ENCODE measurements at regions not wholly inside any gene's neighbourhood (a gene's known extent, or its start where the extent isn't known, plus 50 kb on each side); places are given as distances from the start of the nearest gene placed in this dataset.
"Not testable (repeated sequence)": the region's sequence is repeated elsewhere in the genome, so short reads cannot be mapped to it uniquely, and the experiment has no call there.

- not testable (repeated sequence) for TF ChIP-seq POLR2A, CTCF (IDR thresholded peaks at IDR 0.05)
Measured at GRCh38 chr21:9737871-9738515, 783.4 kb upstream of the TPTE start.

Data from thyroid gland (tissue), 4 donors.